ENCODE measurements at regions not wholly inside any gene's neighbourhood (a gene's known extent, or its start where the extent isn't known, plus 50 kb on each side); places are given as distances from the start of the nearest gene placed in this dataset.

DNA sequence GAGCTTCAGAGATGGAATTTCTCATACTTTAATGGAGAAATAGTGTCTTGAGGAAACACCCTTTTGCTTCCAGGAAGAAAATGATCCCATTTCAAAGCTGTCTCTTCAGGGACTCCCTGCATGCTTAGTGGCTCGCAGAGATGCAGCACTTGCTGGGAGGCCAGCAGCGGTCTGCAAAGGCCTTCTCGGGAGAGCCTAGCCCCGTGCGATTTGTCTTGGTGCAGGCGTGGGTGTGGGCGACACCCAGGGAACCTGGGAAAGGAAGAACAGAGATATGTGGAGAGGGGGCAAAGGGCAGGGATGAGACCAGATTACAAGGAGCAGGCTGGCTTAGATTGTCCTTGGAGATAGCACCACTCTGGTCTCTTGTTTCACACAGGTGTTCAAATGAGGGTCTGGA is 352.3 kb upstream of the PODXL start:
- TF ChIP-seq, protein P1, sequence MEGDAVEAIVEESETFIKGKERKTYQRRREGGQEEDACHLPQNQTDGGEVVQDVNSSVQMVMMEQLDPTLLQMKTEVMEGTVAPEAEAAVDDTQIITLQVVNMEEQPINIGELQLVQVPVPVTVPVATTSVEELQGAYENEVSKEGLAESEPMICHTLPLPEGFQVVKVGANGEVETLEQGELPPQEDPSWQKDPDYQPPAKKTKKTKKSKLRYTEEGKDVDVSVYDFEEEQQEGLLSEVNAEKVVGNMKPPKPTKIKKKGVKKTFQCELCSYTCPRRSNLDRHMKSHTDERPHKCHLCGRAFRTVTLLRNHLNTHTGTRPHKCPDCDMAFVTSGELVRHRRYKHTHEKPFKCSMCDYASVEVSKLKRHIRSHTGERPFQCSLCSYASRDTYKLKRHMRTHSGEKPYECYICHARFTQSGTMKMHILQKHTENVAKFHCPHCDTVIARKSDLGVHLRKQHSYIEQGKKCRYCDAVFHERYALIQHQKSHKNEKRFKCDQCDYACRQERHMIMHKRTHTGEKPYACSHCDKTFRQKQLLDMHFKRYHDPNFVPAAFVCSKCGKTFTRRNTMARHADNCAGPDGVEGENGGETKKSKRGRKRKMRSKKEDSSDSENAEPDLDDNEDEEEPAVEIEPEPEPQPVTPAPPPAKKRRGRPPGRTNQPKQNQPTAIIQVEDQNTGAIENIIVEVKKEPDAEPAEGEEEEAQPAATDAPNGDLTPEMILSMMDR (IDR thresholded peaks at IDR 0.05) = no peak

DNA sequence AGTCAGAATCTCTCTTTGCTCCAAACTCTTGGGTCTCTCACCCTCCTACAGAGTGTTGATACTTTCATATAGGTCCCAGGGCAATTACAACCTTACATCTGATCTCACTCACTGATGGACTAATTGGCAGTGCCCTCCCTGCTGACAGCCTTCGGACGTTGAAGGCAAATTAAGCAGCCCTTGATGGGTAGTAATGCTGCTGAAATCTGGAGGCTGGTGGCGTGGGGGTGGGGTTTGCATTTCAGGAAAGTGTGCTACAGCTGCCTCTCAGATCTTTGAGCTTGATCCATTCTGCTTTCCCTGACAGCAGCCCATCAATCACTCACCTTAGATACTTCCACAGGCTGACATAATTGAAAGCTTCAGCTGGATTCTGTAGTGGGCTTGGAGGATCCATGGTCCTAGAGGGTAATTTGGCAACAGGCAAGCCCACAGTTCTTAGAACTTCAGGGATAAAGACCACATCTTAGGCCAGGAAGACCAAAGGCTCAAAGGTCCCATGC is 349.1 kb upstream of the PODXL start:
- TF ChIP-seq, protein P1 (IDR thresholded peaks at IDR 0.05) = no peak

DNA sequence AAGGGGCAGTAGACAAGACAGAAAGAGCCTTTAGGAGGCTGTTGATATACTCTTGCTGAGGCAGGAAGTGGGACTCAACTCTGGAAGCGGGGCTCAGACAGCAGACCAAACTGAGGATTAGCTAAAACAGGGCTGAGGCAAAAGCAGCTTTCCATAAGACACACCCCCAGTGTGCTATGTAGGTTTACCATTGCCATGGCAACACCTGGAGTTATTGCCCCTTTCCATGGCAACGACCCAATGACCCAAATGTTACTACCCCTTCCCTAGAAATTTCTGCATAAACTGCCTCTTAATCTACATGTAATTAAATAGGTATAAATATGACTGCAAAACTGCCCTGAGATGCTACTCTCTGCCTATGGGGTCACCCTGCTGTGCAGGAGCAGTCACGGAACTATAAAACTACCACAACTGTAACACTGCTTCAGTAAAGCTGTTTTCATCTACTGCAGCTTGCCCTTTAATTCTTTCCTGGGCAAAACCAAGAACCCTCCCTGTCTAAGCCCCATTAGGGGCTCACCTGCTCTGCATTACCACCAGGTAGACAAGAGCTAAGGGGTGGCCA is 348.4 kb upstream of the PODXL start:
- TF ChIP-seq, protein P1 (IDR thresholded peaks at IDR 0.05) = no peak

DNA sequence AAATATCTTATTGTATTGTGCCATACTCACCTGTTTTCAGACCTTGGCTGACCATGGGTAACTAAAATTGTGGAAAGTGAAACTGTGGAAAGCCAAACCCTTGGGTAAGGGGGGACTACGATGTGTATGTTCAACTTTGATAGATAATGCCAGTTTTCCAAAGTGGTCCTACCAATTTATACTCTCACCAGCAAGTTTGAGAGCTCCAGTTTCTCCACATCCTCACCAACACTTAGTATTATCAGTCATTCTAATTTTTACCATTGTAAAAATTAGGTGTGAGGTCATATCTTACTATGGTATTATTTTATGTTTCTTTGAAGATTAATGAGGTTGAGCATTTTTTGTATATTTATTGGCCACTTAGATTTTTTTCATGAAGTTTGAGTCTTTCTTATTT is 346.9 kb upstream of the PODXL start:
- TF ChIP-seq, protein P1 (IDR thresholded peaks at IDR 0.05) = no peak

DNA sequence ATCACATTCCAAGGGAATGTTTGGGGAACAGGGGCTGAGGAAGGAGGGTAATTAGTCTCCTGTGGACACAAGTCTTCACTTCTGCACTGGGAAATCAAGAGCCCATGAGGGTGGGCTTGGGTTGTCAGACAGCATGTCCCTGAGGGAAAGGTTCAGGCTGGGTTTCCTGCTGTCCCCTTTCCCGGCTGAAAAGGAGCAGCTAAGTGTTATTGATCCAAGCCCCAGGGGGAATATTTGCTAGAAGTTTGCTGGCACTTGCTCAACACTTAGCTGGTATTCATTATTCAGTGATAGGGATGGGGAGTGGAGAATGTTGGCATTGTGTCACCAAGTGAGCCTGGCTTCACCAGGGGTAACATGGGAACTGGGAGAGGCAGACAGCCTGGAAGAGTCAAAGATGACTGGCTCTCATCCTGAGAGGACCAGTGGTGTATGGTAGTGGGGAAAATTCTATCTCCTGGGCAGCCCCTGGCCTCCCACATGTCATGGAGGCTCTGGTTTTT is 344.4 kb upstream of the PODXL start:
- TF ChIP-seq, protein P1 (IDR thresholded peaks at IDR 0.05) = no peak

DNA sequence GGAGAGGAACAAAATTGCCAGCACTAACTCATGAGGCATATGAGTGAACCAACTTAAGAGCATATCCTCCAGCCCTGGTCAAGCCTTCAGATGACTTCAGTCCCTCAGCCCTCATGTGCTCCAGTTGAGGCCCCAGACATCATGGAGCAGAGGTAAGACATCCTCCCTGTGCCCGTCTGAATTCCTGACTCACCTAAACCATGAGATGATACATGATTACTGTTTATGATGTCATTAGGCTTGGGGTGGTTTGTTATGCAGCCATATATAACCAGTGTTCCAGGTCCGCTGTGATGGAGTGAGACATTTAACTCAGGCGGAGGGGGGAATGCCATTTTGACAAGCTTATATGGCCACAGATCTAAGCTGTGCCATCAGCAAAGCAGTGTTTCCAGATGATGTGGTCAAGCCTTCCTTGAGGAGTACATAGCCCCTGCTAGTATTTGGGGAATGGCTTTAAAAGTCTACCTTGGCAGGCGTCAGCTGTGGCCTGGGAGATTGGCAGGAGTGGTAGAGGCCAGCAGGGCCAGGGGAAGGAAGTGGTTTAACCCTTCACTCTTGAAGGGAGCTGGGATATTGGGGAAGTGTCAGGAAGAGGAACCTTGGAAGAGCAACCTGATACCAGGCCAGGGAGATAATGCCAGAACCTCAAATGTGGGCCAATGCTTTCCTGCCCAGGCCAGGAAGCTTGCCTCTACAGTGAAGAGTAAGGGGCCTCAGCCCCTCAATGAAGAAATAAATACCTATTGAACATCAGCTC is 343.0 kb upstream of the PODXL start:
- TF ChIP-seq, protein P1 (IDR thresholded peaks at IDR 0.05) = no peak

DNA sequence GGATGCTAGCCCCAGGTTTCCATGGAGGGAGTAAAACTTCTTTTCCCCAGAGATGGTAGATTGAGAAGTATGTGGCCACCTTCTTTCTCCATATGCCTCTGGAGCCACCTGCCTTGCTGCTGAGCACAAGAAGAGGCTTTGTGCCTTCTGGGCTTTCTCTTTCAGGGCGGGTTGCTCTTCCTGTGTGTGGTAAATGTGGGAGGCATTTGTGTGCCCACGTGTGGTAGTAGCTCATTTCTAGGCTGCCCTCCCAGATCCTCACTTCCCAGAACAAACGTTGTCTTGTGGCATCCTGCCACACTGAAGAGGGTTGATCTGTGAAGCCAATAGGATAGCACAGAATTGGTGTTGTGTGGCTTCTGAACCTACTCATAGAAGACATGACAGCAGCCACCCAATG is 342.0 kb upstream of the PODXL start:
- TF ChIP-seq, protein P1 (IDR thresholded peaks at IDR 0.05) = no peak
